HepG2 (cell line): ENCODE measurements at regions not wholly inside any gene's neighbourhood (a gene's known extent, or its start where the extent isn't known, plus 50 kb on each side); places are given as distances from the start of the nearest gene placed in this dataset.

Experiments
- BRCA1 ChIP-seq: sonication (generic); formaldehyde crosslinking; IDR thresholded peaks from 2 replicates; pipeline ENCODE4 v1.4.0; 2020; ENCODE audit warnings: missing genetic modification reagents
- CTCF ChIP-seq: sonication (generic); formaldehyde crosslinking; IDR thresholded peaks from 2 replicates; pipeline ENCODE4 v1.5.0; 2020; ENCODE audit warnings: mild to moderate bottlenecking, missing genetic modification reagents, moderate library complexity
- EP300 ChIP-seq, 3 experiments: sonication (generic) in 1 of 3; formaldehyde crosslinking in 1 of 3; IDR thresholded peaks; 2 replicates each; pipeline versions ENCODE4 v1.5.1 to v1.6.1; 2011 to 2020; ENCODE audit warnings: low read depth in 2 of 3, low read length in 2 of 3, borderline replicate concordance in 1 of 3, improper control_type of control experiment in 1 of 3, mild to moderate bottlenecking in 1 of 3, missing genetic modification reagents in 1 of 3, moderate library complexity in 1 of 3
- ETS1 ChIP-seq: sonication (generic); formaldehyde crosslinking; IDR thresholded peaks from 2 replicates; pipeline ENCODE4 v1.4.0; 2020; ENCODE audit warnings: missing genetic modification reagents
- GLI4 ChIP-seq: sonication (generic); formaldehyde crosslinking; IDR thresholded peaks from 2 replicates; pipeline ENCODE4 v1.5.1; 2020; ENCODE audit warnings: missing genetic modification reagents, mild to moderate bottlenecking, moderate library complexity, borderline replicate concordance
- HMGXB3 ChIP-seq: sonication (generic); formaldehyde crosslinking; IDR thresholded peaks from 2 replicates; pipeline ENCODE4 v1.4.0; 2020; ENCODE audit warnings: missing genetic modification reagents, borderline replicate concordance
- HNRNPUL1 ChIP-seq: fragments of 200-400 bp; formaldehyde crosslinking; IDR thresholded peaks from 2 replicates; pipeline ENCODE4 v1.6.1; 2017; ENCODE audit warnings: low read depth, mild to moderate bottlenecking, low read length, moderate library complexity
- MAX ChIP-seq: IDR thresholded peaks from 2 replicates; pipeline ENCODE4 v1.6.1; 2012; ENCODE audit warnings: inconsistent platforms
- PATZ1 ChIP-seq: sonication (generic); formaldehyde crosslinking; IDR thresholded peaks from 2 replicates; pipeline ENCODE4 v1.4.0; 2020; ENCODE audit warnings: missing genetic modification reagents
- POLR2AphosphoS5 ChIP-seq: IDR thresholded peaks from 2 replicates; pipeline ENCODE4 v1.6.1; 2012; ENCODE audit warnings: low read depth, low read length
- RFX1 ChIP-seq: fragments of 450-650 bp; IDR thresholded peaks from 2 replicates; pipeline ENCODE4 v1.6.1; 2017
- SUZ12 ChIP-seq: fragments of 150-350 bp; IDR thresholded peaks from 2 replicates; pipeline ENCODE4 v1.6.1; 2014; ENCODE audit warnings: low read depth, low read length
- ZNF547 ChIP-seq: sonication (generic); formaldehyde crosslinking; IDR thresholded peaks from 2 replicates; pipeline ENCODE4 v1.5.1; 2020; ENCODE audit warnings: mild to moderate bottlenecking, missing genetic modification reagents

- TF ChIP-seq GLI4 (CRISPR knock-in tag), result no peak
- no peak for TF ChIP-seq EP300 (IDR thresholded peaks at IDR 0.05; ENCODE audit: low read depth in 2 of 2, low read length in 2 of 2)
- TF ChIP-seq EP300 (CRISPR knock-in tag; IDR thresholded peaks at IDR 0.05; ENCODE audit: borderline replicate concordance), result no peak
- no peak for TF ChIP-seq BRCA1 (CRISPR knock-in tag)
- TF ChIP-seq PATZ1 (CRISPR knock-in tag), result no peak
- TF ChIP-seq RFX1, result no peak
- no peak for TF ChIP-seq CTCF (CRISPR knock-in tag)
- no peak for TF ChIP-seq POLR2AphosphoS5
- no peak for TF ChIP-seq SUZ12
- no peak for TF ChIP-seq HMGXB3
- TF ChIP-seq ZNF547 (CRISPR knock-in tag), result no peak
- no peak for TF ChIP-seq MAX
- no peak for TF ChIP-seq ETS1 (CRISPR knock-in tag)
- no peak for TF ChIP-seq HNRNPUL1
These were observed 631.6 kb downstream of the SPRY1 start for GRCh38 chr4:124028182-124028581.
